ENCODE measurements at regions not wholly inside any gene's neighbourhood (a gene's known extent, or its start where the extent isn't known, plus 50 kb on each side); places are given as distances from the start of the nearest gene placed in this dataset.
"Not testable (repeated sequence)": the region's sequence is repeated elsewhere in the genome, so short reads cannot be mapped to it uniquely, and the experiment has no call there.

- DNase-seq, result no peak
These were observed 247.6 kb upstream of the PROK2 start for GRCh38 chr3:72032441-72033135.

DNA sequence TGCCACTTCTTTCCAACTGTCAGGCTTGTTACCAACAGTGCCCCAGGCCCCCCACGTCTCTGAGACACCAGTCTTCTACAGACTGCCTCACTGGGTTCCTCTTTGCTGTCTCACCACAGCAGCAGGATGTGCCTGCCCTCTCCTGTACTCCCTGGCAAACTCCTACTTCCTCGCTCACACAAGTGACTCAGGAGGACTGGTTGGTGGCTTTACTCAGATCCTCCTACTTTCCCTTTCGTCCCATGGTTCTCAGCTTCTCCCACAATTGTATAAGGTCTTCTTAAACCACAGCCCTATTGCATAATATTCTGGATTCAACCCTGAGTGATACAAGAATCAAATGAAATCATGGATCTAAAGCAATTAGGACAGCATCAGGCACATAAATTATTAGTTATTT is 246.6 kb upstream of the PROK2 start:
- no peak for DNase-seq

- not testable (repeated sequence) for DNase-seq
These were observed 245.3 kb upstream of the PROK2 start for GRCh38 chr3:72030296-72030695.

GRCh38 chr3:72028726-72029125 is 243.8 kb upstream of the PROK2 start:
- not testable (repeated sequence) for DNase-seq

DNA sequence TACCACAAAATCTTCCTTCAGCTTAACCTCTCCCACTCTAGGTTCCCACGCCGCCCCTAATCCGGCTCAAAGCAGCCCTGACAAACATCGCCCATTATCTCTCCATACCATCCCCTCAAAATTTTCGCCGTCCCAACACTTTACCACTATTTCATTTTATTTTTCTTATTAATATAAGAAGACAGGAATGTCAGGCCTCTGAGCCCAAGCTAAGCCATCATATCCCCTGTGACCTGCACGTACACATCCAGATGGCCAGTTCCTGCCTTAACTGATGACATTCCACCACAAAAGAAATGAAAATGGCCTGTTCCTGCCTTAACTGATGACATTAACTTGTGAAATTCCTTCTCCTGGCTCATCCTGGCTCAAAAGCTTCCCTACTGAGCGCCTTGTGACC is 243.4 kb upstream of the PROK2 start:
- DNase-seq, result not testable (repeated sequence)

- DNase-seq, result not testable (repeated sequence)
These were observed 242.8 kb upstream of the PROK2 start for GRCh38 chr3:72027728-72028127.

DNA sequence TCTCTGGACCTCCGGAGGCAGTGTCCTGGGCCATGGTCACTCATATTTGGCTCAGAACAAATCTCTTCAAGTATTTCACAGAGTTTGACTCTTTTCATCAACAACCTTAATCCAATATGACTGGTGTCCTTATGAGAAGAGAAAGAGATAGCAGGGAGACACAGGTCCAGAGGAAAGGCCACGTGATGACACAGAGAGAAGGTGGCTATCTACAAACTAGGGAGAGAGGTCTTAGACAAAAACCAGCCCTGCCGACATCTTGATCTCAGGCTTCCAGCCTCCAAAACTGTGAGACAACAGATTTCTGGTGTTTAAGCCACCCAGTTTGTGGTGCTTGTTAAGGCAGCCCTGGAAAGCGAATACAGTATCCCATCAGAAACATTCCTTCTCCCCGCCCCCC is 237.1 kb upstream of the PROK2 start:
- no peak for DNase-seq

GRCh38 chr3:72021531-72021930 is 236.6 kb upstream of the PROK2 start:
- no peak for DNase-seq

- DNase-seq, result no peak
These were observed 233.5 kb upstream of the PROK2 start for GRCh38 chr3:72018343-72018984.

GRCh38 chr3:72017935-72018334 is 233.0 kb upstream of the PROK2 start:
- no peak for DNase-seq

DNA sequence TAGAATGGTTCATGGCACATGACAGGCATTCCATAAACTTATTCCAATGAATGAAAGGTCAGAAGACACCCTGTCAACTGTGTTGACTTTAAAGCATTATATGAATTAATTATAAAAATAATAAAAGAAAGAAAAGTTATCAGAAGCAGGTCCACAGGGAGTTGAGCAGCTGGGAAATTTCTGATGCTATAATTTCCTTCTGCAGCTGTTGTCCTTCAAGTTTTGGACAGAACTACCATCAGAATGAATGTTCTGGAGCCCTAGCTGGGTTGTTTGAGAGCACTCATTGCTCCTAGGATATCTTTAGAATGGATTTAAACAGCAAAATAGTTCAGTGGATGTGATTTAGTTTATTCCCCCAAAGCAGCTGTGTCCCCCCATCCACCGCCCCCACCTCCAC is 232.4 kb upstream of the PROK2 start:
- no peak for DNase-seq

DNA sequence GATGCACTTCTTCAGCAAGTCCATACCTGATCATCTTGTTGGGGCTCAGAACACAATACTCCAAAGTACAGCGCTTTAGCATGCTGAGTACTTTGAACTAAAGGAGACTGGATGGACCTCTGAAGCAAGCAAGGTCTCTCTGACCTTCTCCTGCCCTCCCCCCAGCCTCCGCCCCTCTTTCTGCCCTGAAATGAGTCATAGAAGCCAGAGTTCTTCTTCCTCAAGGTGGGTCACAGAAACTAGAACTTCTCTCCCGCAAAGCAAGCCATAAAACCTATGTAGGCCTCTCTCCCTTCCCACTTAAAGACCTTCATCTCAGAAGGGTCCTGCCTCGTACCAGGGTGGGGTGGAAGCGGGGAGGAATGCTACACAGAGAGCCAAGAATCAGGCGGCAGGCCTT is 230.5 kb upstream of the PROK2 start:
- no peak for DNase-seq

- DNase-seq, result no peak
These were observed 228.1 kb upstream of the PROK2 start for GRCh38 chr3:72013084-72013483.

DNA sequence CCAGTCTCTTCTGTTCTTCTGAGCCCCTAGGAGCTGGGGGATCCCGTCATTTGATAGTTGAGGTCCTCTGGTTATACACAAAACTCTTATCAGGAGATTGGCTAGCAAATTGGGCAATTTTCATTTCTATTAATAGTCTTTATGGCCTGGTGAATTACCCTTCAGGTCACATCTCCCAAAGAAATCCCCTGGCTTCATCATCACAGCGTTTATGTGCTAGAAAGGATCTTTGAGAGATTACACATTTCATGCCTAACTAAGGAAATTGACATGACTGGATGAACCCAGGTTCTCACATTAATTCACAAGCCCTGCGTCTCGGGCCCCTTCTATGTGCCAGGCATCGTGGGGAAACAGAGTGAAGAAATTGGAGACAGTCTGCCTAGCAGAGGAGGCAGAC is 227.4 kb upstream of the PROK2 start:
- no peak for DNase-seq

DNA sequence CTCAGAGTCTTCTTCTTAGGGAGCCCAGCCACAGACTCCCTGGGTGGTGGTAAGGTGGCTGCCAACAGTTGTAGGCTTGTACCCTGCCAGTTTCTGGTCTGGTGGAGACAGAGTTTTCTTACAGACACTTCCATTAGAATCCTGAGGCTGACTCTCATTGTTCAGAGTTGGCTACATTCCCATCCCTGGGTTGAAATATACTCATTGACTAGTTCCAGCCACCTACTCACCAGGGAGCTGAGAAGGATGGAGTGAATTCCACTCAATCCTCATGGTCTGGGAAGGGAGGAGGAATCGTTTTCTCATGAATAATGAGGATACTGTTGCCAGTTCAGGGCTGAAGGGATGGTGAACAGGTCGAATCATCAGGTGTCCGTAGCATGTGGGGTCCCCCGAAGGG is 226.5 kb upstream of the PROK2 start:
- no peak for DNase-seq

DNA sequence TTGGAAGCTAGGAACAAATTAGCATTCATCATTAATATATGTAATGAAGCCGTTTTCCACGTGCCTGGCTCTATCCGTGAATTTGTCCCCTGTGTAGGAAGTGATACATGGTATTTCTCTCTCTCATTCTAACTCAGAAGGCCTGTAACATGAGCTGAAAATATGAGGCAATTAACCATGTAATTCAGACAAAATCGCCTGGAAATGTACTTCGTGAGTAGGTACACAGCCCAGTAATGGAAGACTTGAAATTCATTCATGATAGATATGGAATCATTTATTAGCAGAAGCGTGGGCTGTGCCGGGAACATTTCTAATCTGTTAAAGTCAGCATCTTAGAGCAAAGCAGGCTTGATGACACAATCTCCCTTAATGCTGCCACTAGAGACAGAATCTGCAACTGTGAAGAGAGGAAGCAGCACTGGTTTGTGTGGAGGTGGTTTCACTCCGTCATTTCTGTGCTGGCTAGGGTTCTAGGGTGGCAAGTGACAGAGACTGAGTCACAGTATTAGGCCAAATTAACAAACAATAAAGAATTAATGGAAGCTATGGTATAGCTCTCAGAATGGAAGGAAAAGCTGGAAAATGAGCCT is 225.0 kb upstream of the PROK2 start:
- DNase-seq, result no peak

GRCh38 chr3:72008226-72008996 is 223.5 kb upstream of the PROK2 start:
- DNase-seq, result no peak

GRCh38 chr3:72006631-72007556 is 221.9 kb upstream of the PROK2 start:
- DNase-seq, result no peak

GRCh38 chr3:72004749-72005292 is 219.9 kb upstream of the PROK2 start:
- no peak for DNase-seq

GRCh38 chr3:72003936-72004335 is 219.0 kb upstream of the PROK2 start:
- DNase-seq, result no peak

GRCh38 chr3:72001758-72002157 is 216.8 kb upstream of the PROK2 start:
- DNase-seq, result no peak

- no peak for DNase-seq
These were observed 214.2 kb upstream of the PROK2 start for GRCh38 chr3:71998995-71999673.
